ENCODE measurements at regions not wholly inside any gene's neighbourhood (a gene's known extent, or its start where the extent isn't known, plus 50 kb on each side); places are given as distances from the start of the nearest gene placed in this dataset.

GRCh38 chr1:100658716-100659026 lies 60.9 kb upstream of the VCAM1 start:
- TF ChIP-seq CTCF (IDR thresholded peaks at IDR 0.05) (no peak), POLR2A (IDR thresholded peaks at IDR 0.05) (no peak)
